CD4-positive, alpha-beta T cell treated with Interleukin-12 subunit alpha and Interleukin-12 subunit beta, for 1 hour (primary cell): ENCODE measurements at regions not wholly inside any gene's neighbourhood (a gene's known extent, or its start where the extent isn't known, plus 50 kb on each side); places are given as distances from the start of the nearest gene placed in this dataset.
A peak's percentile ranks its signal among the peaks of the same experiment; 100 is the strongest.

Source experiments
- DNase-seq: peaks from one replicate; pipeline ENCODE4 v3.0.0-alpha.2; 2020

DNA sequence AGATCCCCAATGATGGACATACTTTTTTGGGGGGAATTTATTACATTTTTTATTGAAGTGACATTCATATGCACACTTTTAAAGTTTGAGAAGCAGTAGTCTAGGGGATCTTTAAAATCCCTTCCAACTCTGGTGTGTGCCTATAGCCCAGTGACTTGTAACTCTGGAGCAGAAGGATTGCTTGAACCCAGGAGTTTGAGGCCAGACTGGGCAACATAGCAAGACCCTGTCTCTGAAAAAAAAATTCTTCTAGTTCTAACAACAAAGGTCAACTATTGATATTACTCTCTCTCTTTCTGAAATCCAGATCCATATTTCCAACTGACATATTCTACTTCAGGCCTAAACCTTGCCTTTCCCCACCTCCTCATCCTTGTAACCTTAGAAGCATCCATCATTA lies 148.2 kb upstream of the SPRY4 start:
- no peak for DNase-seq

- DNase-seq, result peak; percentile 33
These were observed 147.6 kb upstream of the SPRY4 start for GRCh38 chr5:142472306-142472951.

GRCh38 chr5:142466195-142466971 lies 141.6 kb upstream of the SPRY4 start:
- DNase-seq, result no peak

DNA sequence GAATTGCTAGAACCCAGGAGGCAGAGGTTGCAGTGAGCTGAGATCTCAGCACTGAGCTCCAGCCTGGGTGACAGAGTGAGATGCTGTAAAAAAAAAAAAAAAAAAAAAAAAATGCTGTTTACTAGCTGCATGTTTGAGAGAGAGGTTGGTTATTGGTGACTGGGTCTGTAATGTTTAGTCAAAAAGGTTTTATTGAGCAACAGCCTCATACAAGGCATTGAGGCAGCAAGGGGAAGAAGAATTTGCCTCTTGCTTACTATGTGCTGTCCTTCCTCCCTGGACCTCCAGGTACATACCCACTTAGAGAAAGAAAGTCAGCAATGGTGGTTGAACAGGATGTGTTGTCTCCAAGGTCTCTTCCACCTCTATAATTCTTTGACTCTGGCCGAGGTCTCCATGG lies 140.7 kb upstream of the SPRY4 start:
- no peak for DNase-seq

- no peak for DNase-seq
These were observed 139.1 kb upstream of the SPRY4 start for GRCh38 chr5:142463904-142464303.

DNA sequence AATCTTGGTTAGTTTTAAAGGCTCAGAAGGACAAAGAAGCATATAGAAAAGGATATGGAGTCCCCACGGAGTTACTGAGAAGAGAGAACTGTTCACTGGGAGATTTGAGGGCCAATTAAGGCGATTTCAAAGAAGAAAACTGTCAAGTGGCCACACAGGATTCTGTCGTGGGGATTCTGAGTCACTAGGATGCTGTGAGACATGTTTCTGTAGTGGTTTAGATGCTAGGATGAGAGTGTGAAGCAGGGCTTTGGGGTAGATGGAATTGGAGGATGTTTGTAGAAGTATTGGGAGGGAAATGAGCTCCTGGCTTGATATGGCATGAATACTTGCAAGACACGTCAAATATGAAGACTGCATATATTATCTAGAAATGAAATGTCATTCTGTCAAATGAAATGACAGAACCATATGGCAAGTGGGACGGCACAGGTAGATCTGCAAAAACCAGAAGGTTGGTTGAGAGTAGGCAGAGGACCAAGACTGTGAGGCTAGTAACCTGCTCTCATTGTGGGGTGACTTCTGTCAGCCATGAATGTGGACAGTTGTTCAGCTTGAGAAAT lies 136.3 kb upstream of the SPRY4 start:
- no peak for DNase-seq

DNA sequence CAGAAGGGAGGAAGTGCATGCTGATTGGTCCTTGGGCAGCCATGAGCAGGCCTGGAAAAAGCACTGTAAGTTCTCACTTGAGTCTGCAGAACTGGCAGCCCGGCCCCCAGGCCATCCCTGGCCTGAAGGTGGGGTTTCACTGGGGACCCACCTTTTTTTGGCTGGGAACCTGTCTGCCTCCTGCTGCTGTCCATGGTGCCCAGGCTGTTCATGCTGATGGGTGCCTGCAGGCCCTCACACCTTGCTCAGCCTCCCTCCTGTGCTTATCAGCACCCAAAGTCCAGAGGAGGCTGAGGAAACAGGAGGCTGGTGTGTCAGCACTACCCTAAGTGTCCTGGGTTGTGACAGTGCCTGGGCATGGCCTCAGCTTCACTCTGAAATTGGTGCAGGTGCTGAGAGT lies 134.4 kb upstream of the SPRY4 start:
- no peak for DNase-seq

GRCh38 chr5:142455856-142456255 lies 131.0 kb upstream of the SPRY4 start:
- no peak for DNase-seq

- no peak for DNase-seq
These were observed 129.1 kb upstream of the SPRY4 start for GRCh38 chr5:142453932-142454331.

GRCh38 chr5:142450419-142450818 lies 125.6 kb upstream of the SPRY4 start:
- DNase-seq, result no peak

- no peak for DNase-seq
These were observed 123.1 kb upstream of the SPRY4 start for GRCh38 chr5:142447887-142448286.

GRCh38 chr5:142446960-142447279 lies 122.1 kb upstream of the SPRY4 start:
- no peak for DNase-seq

DNA sequence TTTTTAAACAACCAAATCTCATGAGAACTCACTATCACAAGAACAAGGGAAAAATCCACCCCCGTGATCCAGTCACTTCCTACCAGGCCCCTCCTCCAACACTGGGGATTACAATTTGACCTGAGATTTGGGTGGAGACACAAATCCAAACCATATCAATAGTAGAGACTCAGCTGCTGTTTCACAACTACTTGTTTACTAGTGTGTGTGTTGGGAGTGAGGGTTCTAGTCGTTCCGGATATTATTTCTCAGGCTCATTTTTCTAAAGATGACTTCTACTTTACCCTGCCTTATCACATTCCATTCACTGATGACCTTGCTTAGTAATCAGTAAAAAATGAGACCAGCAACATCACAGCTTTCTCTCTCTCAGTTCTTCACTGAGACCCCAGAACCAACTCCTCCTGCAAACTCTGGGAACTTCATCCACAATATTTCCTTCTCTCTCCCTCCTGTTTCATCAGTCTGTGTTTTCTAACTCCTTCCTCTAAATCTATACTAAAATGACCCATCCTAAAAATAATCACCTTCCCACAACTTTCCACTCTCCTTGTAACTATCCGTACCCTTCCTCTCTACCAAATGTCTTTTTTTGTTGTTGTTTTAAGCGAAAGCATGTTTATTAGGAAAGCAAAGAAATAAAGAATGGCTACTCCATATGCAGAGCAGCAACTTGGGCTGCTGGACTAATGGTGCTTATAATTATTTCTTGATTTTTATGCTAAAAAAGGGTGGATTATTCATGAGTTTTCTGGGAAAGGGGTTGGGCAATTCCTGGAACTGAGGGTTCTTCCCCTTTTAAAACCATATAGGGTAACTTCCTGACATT lies 121.5 kb upstream of the SPRY4 start:
- no peak for DNase-seq

DNA sequence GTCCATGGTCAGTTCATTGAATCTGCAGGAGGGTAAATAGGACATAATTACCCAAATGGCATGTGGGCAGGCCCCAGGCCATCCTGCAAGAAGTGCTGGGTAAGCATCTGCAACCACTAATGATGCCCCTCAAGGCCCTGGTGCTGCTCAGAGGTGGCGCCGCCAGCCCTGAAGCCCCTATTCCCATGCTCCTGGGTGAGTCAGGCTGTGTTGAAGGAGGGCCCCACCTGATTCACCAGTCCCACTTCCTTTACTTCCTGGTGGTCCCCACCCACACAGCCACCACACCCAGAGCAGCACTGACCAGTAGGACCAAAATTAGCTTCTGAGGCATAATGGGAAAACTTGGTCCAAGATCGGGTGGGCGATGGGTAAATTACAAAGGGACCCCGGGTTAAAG lies 120.4 kb upstream of the SPRY4 start:
- DNase-seq, result no peak

DNA sequence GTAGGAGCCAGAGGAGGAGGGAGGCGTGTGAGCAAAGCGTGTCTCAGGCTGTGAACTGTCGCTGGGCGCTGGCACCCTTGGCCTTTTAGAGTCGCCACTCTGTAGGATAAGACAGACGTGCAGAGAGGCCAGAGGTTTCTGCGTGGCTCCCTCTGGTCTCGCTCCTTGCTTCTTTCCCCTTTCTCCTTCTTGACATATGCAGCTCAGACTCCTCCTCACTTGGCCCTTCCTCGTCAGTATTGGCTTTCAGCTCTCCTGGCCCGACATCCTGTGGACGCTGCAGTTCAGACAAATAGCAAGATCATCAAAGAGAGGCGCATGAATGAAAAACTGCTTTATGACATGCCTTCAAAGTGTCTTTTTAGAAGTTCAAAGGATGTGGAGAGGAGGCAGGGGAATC lies 116.8 kb upstream of the SPRY4 start:
- no peak for DNase-seq

GRCh38 chr5:142439207-142439860 lies 114.5 kb upstream of the SPRY4 start:
- no peak for DNase-seq

GRCh38 chr5:142438573-142438972 lies 113.8 kb upstream of the SPRY4 start:
- no peak for DNase-seq

- DNase-seq, result no peak
These were observed 112.7 kb upstream of the SPRY4 start for GRCh38 chr5:142437563-142437962.

DNA sequence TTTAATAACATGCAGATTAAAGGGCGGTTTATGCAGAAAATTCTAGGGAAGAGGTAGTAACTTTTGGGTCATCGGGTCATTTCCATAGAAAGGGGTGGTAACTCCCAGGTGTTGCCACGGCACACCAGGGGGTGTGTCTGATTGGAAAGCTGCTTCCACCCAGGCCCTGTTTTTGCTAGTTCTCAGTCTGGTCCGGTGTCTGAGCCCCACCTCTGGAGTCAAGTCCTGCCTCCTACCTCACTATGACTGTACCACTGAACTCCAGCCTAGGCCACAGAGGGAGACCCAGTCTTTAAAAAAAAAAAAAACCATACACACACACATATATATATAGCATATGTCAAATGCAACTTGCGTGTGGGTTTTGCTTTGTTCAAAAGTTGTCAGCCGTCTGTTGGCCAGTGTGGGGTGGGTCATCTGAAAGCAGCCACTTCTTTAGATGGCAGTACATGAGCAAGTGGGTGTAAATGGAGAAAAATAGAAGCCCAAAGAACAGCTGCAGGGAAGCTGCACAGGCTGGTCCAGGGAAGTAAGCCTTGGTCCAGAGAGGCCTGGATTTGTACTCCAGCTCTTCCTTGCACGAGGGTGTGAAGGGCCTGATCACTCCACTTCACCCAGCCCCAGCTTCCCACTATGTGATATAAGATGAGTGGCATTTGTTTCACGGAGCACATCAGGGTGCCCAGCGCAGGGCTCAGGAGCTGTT lies 110.7 kb upstream of the SPRY4 start:
- no peak for DNase-seq

- DNase-seq, result no peak
These were observed 109.4 kb upstream of the SPRY4 start for GRCh38 chr5:142434322-142434612.

- no peak for DNase-seq
These were observed 108.9 kb upstream of the SPRY4 start for GRCh38 chr5:142433526-142434321.

- peak; percentile 73 for DNase-seq
These were observed 108.1 kb upstream of the SPRY4 start for GRCh38 chr5:142432961-142433360.
